ENCODE measurements at regions not wholly inside any gene's neighbourhood (a gene's known extent, or its start where the extent isn't known, plus 50 kb on each side); places are given as distances from the start of the nearest gene placed in this dataset.
A peak's percentile ranks its signal among the peaks of the same experiment; 100 is the strongest.

DNA sequence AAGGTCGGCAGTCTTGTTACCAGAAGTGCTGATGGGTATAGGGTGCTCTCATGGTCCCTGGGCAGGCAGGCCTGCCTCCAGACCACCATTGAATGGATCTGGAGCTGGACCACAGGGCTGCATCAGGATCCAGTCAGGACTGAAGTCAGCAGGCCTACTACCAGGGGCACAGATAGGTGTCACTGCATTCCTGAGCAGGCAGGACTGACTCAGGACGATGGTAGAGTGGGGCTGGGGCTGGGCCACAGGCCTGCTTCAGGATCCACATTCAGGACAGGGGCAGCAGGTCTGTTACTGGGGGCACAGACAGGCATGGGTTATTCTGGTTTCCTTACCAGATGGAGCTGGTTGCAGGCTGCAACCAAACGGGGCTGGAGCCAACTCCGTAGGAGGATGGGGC lies 51.4 kb upstream of the MAP3K4 start:
- H3K56ac ChIP-seq (ENCODE audit: extremely low read depth, insufficient read depth, low read length), result no peak overlapping the region
- H3K9ac ChIP-seq (ENCODE audit: low read depth, low read length), result no peak overlapping the region
- H2AFZ ChIP-seq (replicated peaks; ENCODE audit: low read length, poor library complexity), result peak overlapping the region; percentile 11
- ChIA-PET POLR2A (ENCODE audit: unreplicated experiment) (no interaction called here), CTCF (interaction anchor here (1.2 kb wide), 1 partner anchor 431 kb away, joined by 3 read pairs; no protein-coding TSS in a partner anchor)
- no peak overlapping the region for H2BK120ac ChIP-seq (ENCODE audit: low read depth, low read length)
- no TSS peak for BruUV-seq (replicated peaks)
- no peaks in the 10 kb centered on the region for H3K9me3 ChIP-seq (ENCODE audit: control insufficient read depth, insufficient read depth, low read length)
- H3K27ac ChIP-seq (ENCODE audit: insufficient read depth, low read length), result no peak overlapping the region
- in situ Hi-C loops (cut with MboI; ENCODE audit: low sequenced_read_pairs), result no loop called here
- DNase-seq, result no peak
- H2BK5ac ChIP-seq (ENCODE audit: low read depth, low read length, poor library complexity, severe bottlenecking), result no peak overlapping the region
- no peak overlapping the region for H3K4me2 ChIP-seq (ENCODE audit: low read depth, low read length)
- H3K18ac ChIP-seq (ENCODE audit: low read depth, low read length), result no peak overlapping the region
- no peak for ATAC-seq (ENCODE audit: low read depth)
- H4K20me1 ChIP-seq (ENCODE audit: insufficient read depth, low read length), result no peaks in the 10 kb centered on the region
- H2BK15ac ChIP-seq (ENCODE audit: low read depth, low read length), result no peak overlapping the region
- TF ChIP-seq MAZ (IDR thresholded peaks at IDR 0.05; ENCODE audit: borderline replicate concordance, low read depth, low read length) (no peak), RAD21 (IDR thresholded peaks at IDR 0.05; ENCODE audit: low read length) (no peak)
- H3K4me3 ChIP-seq (ENCODE audit: insufficient read depth, low read depth, low read length), result no peak overlapping the region
- no peak overlapping the region for H4K8ac ChIP-seq (ENCODE audit: low read depth in 2 of 2, low read length in 2 of 2)
- no peak overlapping the region for H4K5ac ChIP-seq (ENCODE audit: low read depth, low read length)
- no peak overlapping the region for H4K91ac ChIP-seq (ENCODE audit: insufficient read depth, low read depth, low read length)
- H2BK20ac ChIP-seq (ENCODE audit: low read depth, low read length), result no peak overlapping the region
- intact Hi-C loops (cut with micrococcal nuclease), result no loop called here
- no peaks in the 10 kb centered on the region for H3K27me3 ChIP-seq (ENCODE audit: control insufficient read depth, insufficient read depth, low read length)
- dilution Hi-C loops (cut with HindIII; ENCODE audit: low sequenced_read_pairs, unreplicated experiment), result no loop called here
- 80% methylated on average over 1 of the region's 4 CpGs; no CpG with 5 or more reads in 1 of the 2 experiments for WGBS, 2 experiments (ENCODE audit: extremely low coverage in 2 of 2, insufficient read length in 1 of 2)
- no peaks in the 10 kb centered on the region for H3K36me3 ChIP-seq (ENCODE audit: control insufficient read depth, insufficient read depth, low read length)
- H2AK5ac ChIP-seq (ENCODE audit: low read depth, low read length), result no peak overlapping the region
- H3K79me1 ChIP-seq (ENCODE audit: low read depth in 1 of 2, low read length in 2 of 2), result no peaks in the 10 kb centered on the region
- H2AK9ac ChIP-seq (replicated peaks; ENCODE audit: low read depth, low read length, poor library complexity), result no peak overlapping the region
- H3K23ac ChIP-seq (ENCODE audit: low read depth, low read length), result no peak overlapping the region
- no peak overlapping the region for H3K14ac ChIP-seq (replicated peaks; ENCODE audit: low read depth, low read length)
- no peaks in the 10 kb centered on the region; the same call in 1 of the 2 replicates for H3K9me1 ChIP-seq (ENCODE audit: insufficient read depth, low read length)
- H3K4ac ChIP-seq (ENCODE audit: low read depth, low read length), result no peak overlapping the region
- no peaks in the 10 kb centered on the region for H3K4me1 ChIP-seq (ENCODE audit: control insufficient read depth, insufficient read depth, low read length)
